A673 (cell line): ENCODE measurements at regions not wholly inside any gene's neighbourhood (a gene's known extent, or its start where the extent isn't known, plus 50 kb on each side); places are given as distances from the start of the nearest gene placed in this dataset.
A peak's percentile ranks its signal among the peaks of the same experiment; 100 is the strongest.

ENCODE experiments used
- BruUV-seq: library from RNA; stranded (reverse); fragments of 400-500 nt; replicated peaks from 2 replicates; lab custom pipeline; 2021; lab: Mats Ljungman, UMichigan
- CTCF ChIA-PET: fragments of 300-600 bp; sonication (Branson Sonifier 250); formaldehyde crosslinking; loops from one replicate; lab custom pipeline; 2022; ENCODE audit warnings: antibody characterized with exemption; lab: Charles Lee
- POLR2A ChIA-PET: fragments of 300-600 bp; sonication (Branson Sonifier 250); formaldehyde crosslinking; loops from one replicate; lab custom pipeline; 2022; ENCODE audit warnings: antibody characterized with exemption; ENCODE audit not compliant: low non-redundant PET; lab: Charles Lee
- DNase-seq: peaks from one replicate; pipeline ENCODE4 v3.0.0-alpha.2; 2015; ENCODE audit warnings: low spot score
- H3K27ac ChIP-seq: fragments of 200-600 bp; sonication (generic); 2 replicates; pipeline ENCODE4 v1.5.1; 2016; ENCODE audit warnings: mixed run types, low read depth, mild to moderate bottlenecking, mixed read lengths, antibody characterized with exemption, low read length; ENCODE audit not compliant: poor library complexity, severe bottlenecking
- H3K27me3 ChIP-seq: fragments of 200-600 bp; sonication (generic); replicated peaks from 2 replicates; pipeline ENCODE4 v1.6.1; 2017; ENCODE audit warnings: mixed run types, low read depth, mild to moderate bottlenecking, mixed read lengths, antibody characterized with exemption, low read length; ENCODE audit not compliant: insufficient read depth, poor library complexity
- H3K36me3 ChIP-seq: fragments of 200-600 bp; sonication (generic); 2 replicates; pipeline ENCODE4 v1.6.1; 2016; ENCODE audit warnings: mixed run types, mild to moderate bottlenecking, mixed read lengths, antibody characterized with exemption, low read length; ENCODE audit not compliant: insufficient read depth, poor library complexity, severe bottlenecking
- H3K4me1 ChIP-seq: fragments of 200-600 bp; sonication (generic); 2 replicates; pipeline ENCODE4 v1.6.1; 2017; ENCODE audit warnings: mixed run types, mild to moderate bottlenecking, mixed read lengths, antibody characterized with exemption, low read length; ENCODE audit not compliant: insufficient read depth, poor library complexity, severe bottlenecking
- H3K4me3 ChIP-seq: fragments of 200-600 bp; sonication (generic); 2 replicates; pipeline ENCODE4 v1.5.1; 2016; ENCODE audit warnings: low read depth, mixed run types, mild to moderate bottlenecking, mixed read lengths, low read length; ENCODE audit not compliant: poor library complexity, severe bottlenecking
- H3K9me3 ChIP-seq: fragments of 200-600 bp; sonication (generic); 2 replicates; pipeline ENCODE4 v1.6.1; 2016; ENCODE audit warnings: mixed run types, low read depth, mild to moderate bottlenecking, mixed read lengths, antibody characterized with exemption, low read length; ENCODE audit not compliant: poor library complexity, severe bottlenecking
- EZH2 ChIP-seq: fragments of 200-600 bp; sonication (generic); IDR thresholded peaks from 2 replicates; pipeline ENCODE4 v1.6.1; 2017; ENCODE audit warnings: borderline replicate concordance, low read depth, mild to moderate bottlenecking, mixed read lengths, antibody characterized with exemption, low read length; ENCODE audit not compliant: poor library complexity, severe bottlenecking
- intact Hi-C: fragments of 100-400 bp; cut with micrococcal nuclease; formaldehyde crosslinking; loops from one replicate; pipeline ENCODE4 v1.10.0; 2022; ENCODE audit not compliant: unreplicated experiment
- TF ChIP-seq, protein P1 (sequence below): fragments of 300-800, 200-600 bp; sonication (generic); conservative IDR thresholded peaks from 2 replicates; pipeline ENCODE4 v1.5.1; 2017; ENCODE audit warnings: low read depth, mild to moderate bottlenecking, antibody characterized with exemption, low read length, moderate library complexity, mixed read lengths

GRCh38 chr1:244164511-244164890 is 113.4 kb downstream of the ZBTB18 start:
- no peak for DNase-seq
- BruUV-seq, result no TSS peak
- Histone ChIP-seq H3K9me3 (no peaks in the 10 kb centered on the region), H3K4me3 (no peak overlapping the region), H3K27me3 (no peaks in the 10 kb centered on the region), H3K4me1 (peaks cover 15% of the 10 kb centered on the region), H3K36me3 (no peaks in the 10 kb centered on the region), H3K27ac (peak overlapping the region; percentile 67)
- ChIA-PET CTCF (no interaction called here), POLR2A (no interaction called here)
- TF ChIP-seq, protein P1, sequence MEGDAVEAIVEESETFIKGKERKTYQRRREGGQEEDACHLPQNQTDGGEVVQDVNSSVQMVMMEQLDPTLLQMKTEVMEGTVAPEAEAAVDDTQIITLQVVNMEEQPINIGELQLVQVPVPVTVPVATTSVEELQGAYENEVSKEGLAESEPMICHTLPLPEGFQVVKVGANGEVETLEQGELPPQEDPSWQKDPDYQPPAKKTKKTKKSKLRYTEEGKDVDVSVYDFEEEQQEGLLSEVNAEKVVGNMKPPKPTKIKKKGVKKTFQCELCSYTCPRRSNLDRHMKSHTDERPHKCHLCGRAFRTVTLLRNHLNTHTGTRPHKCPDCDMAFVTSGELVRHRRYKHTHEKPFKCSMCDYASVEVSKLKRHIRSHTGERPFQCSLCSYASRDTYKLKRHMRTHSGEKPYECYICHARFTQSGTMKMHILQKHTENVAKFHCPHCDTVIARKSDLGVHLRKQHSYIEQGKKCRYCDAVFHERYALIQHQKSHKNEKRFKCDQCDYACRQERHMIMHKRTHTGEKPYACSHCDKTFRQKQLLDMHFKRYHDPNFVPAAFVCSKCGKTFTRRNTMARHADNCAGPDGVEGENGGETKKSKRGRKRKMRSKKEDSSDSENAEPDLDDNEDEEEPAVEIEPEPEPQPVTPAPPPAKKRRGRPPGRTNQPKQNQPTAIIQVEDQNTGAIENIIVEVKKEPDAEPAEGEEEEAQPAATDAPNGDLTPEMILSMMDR, result no peak
- TF ChIP-seq EZH2, result no peak
- intact Hi-C loops, result no loop called here

DNA sequence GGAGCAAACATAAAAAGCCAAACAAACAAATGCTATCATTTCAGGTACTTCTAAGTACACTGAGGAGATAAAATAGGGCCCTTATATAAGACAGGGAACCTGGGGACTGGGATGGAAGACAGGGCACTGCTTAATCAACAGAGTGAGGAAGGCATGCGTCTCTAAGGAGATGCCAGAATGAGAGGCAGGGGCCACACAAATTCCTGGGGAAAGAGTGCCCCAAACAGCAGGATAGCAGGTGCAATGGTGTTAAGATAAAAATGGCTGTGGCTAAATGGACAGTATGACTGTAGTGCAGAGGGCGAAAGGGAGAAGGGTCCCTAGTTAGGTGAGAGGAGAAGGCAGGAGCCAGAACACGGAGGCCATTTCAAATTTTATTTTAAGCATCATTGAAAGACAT is 113.9 kb downstream of the ZBTB18 start:
- H3K4me1 ChIP-seq, result peaks cover 15% of the 10 kb centered on the region
- H3K4me3 ChIP-seq, result no peak overlapping the region
- no peak for DNase-seq
- no peaks in the 10 kb centered on the region for H3K27me3 ChIP-seq
- ChIA-PET CTCF (no interaction called here), POLR2A (no interaction called here)
- TF ChIP-seq, protein P1, result no peak
- no peak for TF ChIP-seq EZH2
- no peaks in the 10 kb centered on the region for H3K36me3 ChIP-seq
- H3K9me3 ChIP-seq, result no peaks in the 10 kb centered on the region
- no TSS peak for BruUV-seq
- no peak overlapping the region for H3K27ac ChIP-seq
- intact Hi-C loops, result no loop called here

DNA sequence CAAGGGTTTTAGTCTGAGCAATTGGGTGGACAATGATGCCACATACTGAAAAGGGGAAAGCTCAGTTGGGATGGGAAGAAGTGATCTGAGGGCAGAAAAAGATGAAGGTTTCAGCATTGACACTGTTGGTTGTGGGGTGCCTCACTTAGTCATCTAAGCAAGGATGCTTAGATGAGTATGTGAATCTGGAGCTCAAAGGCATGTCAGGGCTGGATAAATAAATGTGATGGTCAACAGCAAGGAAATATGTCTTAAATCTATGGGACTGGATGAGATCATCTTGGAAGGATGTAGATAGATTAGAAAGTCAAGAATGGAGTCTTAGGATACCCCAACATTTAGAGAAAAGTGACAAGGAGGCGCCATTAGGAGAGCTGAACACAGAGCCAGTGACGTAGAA is 114.6 kb downstream of the ZBTB18 start:
- intact Hi-C loops, result no loop called here
- ChIA-PET CTCF (no interaction called here), POLR2A (no interaction called here)
- TF ChIP-seq EZH2, result no peak
- TF ChIP-seq, protein P1, result no peak
- no TSS peak for BruUV-seq
- no peak overlapping the region for H3K27ac ChIP-seq
- no peaks in the 10 kb centered on the region for H3K9me3 ChIP-seq
- DNase-seq, result no peak
- H3K27me3 ChIP-seq, result no peaks in the 10 kb centered on the region
- H3K4me3 ChIP-seq, result no peak overlapping the region
- H3K4me1 ChIP-seq, result peaks cover 15% of the 10 kb centered on the region
- no peaks in the 10 kb centered on the region for H3K36me3 ChIP-seq
